OCI-M1 (cell line): ENCODE measurements at regions not wholly inside any gene's neighbourhood (a gene's known extent, or its start where the extent isn't known, plus 50 kb on each side); places are given as distances from the start of the nearest gene placed in this dataset.
"Not testable (repeated sequence)": the region's sequence is repeated elsewhere in the genome, so short reads cannot be mapped to it uniquely, and the experiment has no call there.

ENCODE experiments used
- DNase-seq: peaks from one replicate; lab custom pipeline; 2025; lab: John Stamatoyannopoulos, UW

- no peak for DNase-seq
Measured at GRCh38 chr1:72530646-72531045, 248.3 kb upstream of the NEGR1 start.

GRCh38 chr1:72526926-72527325 lies 244.6 kb upstream of the NEGR1 start:
- no peak for DNase-seq

GRCh38 chr1:72524021-72524420 lies 241.7 kb upstream of the NEGR1 start:
- DNase-seq = no peak

GRCh38 chr1:72521659-72522058 lies 239.3 kb upstream of the NEGR1 start:
- DNase-seq = no peak

GRCh38 chr1:72516826-72517225 lies 234.5 kb upstream of the NEGR1 start:
- no peak for DNase-seq

- no peak for DNase-seq
Measured at GRCh38 chr1:72516264-72516663, 233.9 kb upstream of the NEGR1 start.

GRCh38 chr1:72498371-72498770 lies 216.0 kb upstream of the NEGR1 start:
- DNase-seq = no peak

- no peak for DNase-seq
Measured at GRCh38 chr1:72489801-72490200, 207.5 kb upstream of the NEGR1 start.

GRCh38 chr1:72485801-72486200 lies 203.5 kb upstream of the NEGR1 start:
- DNase-seq = no peak

- DNase-seq = no peak
Measured at GRCh38 chr1:72483846-72484357, 201.6 kb upstream of the NEGR1 start.

GRCh38 chr1:72482736-72483413 lies 200.5 kb upstream of the NEGR1 start:
- DNase-seq = no peak

GRCh38 chr1:72481420-72481970 lies 199.2 kb upstream of the NEGR1 start:
- no peak for DNase-seq

- no peak for DNase-seq
Measured at GRCh38 chr1:72466376-72466775, 184.0 kb upstream of the NEGR1 start.

GRCh38 chr1:72462186-72462905 lies 180.0 kb upstream of the NEGR1 start:
- DNase-seq = no peak

GRCh38 chr1:72442262-72442661 lies 159.9 kb upstream of the NEGR1 start:
- no peak for DNase-seq

- no peak for DNase-seq
Measured at GRCh38 chr1:72439036-72439435, 156.7 kb upstream of the NEGR1 start.

- DNase-seq = no peak
Measured at GRCh38 chr1:72438270-72438669, 155.9 kb upstream of the NEGR1 start.

GRCh38 chr1:72435025-72435424 lies 152.7 kb upstream of the NEGR1 start:
- DNase-seq = no peak

- DNase-seq = no peak
Measured at GRCh38 chr1:72434070-72434469, 151.7 kb upstream of the NEGR1 start.

GRCh38 chr1:72433591-72433990 lies 151.3 kb upstream of the NEGR1 start:
- no peak for DNase-seq

GRCh38 chr1:72432645-72433267 lies 150.4 kb upstream of the NEGR1 start:
- no peak for DNase-seq

GRCh38 chr1:72431810-72432209 lies 149.5 kb upstream of the NEGR1 start:
- no peak for DNase-seq

GRCh38 chr1:72428276-72428675 lies 145.9 kb upstream of the NEGR1 start:
- DNase-seq = not testable (repeated sequence)
